SK-N-SH (cell line): ENCODE measurements at regions not wholly inside any gene's neighbourhood (a gene's known extent, or its start where the extent isn't known, plus 50 kb on each side); places are given as distances from the start of the nearest gene placed in this dataset.

ENCODE experiments used
- CTCF ChIP-seq: fragments of 200-600 bp; sonication (generic); IDR thresholded peaks from 2 replicates; pipeline ENCODE4 v1.6.1; 2017; ENCODE audit warnings: antibody characterized with exemption, mild to moderate bottlenecking, moderate library complexity
- FOSL2 ChIP-seq: IDR thresholded peaks from 2 replicates; pipeline ENCODE4 v1.4.0; 2012; ENCODE audit warnings: low read depth, mild to moderate bottlenecking, moderate library complexity, borderline replicate concordance
- RXRA ChIP-seq: IDR thresholded peaks from 2 replicates; pipeline ENCODE4 v1.4.0; 2012; ENCODE audit warnings: low read depth, mild to moderate bottlenecking, borderline replicate concordance

- no peak for TF ChIP-seq CTCF
- no peak for TF ChIP-seq FOSL2
- TF ChIP-seq RXRA, result no peak
These were observed 153.3 kb downstream of the FSIP2 start for GRCh38 chr2:185891804-185892411.
